Forelimb muscle (tissue), 1 donor: ENCODE measurements at regions not wholly inside any gene's neighbourhood (a gene's known extent, or its start where the extent isn't known, plus 50 kb on each side); places are given as distances from the start of the nearest gene placed in this dataset.

Experiments used
- DNase-seq: peaks from one replicate; pipeline ENCODE4 v3.0.0-alpha.2; 2013; ENCODE audit warnings: low read depth

- DNase-seq: no peak
These were observed 1340.8 kb downstream of the PCDH9 start for GRCh38 chr13:65889368-65889767.

- DNase-seq: no peak
These were observed 1347.3 kb downstream of the PCDH9 start for GRCh38 chr13:65882810-65883209.

GRCh38 chr13:65881561-65882155, 1348.5 kb downstream of the PCDH9 start:
- no peak for DNase-seq

DNA sequence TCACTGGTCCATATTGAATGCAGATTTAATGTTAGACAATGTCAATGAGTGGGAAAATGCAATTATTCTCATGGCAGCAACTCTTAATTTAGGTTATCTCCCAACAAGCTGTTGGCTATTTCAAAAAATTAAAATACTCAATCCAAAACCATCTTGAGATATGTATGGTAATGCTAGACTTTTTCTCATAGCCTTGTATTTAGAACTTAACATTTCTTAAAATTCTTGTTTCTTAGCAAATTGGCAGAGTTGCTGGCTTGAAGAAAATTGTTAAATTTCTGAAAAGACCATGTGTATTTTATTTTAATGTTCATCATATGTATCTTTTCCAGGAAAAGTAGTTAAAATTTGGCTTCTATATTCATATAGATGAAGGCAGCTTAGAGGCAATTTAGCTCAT, 1355.1 kb downstream of the PCDH9 start:
- no peak for DNase-seq

DNA sequence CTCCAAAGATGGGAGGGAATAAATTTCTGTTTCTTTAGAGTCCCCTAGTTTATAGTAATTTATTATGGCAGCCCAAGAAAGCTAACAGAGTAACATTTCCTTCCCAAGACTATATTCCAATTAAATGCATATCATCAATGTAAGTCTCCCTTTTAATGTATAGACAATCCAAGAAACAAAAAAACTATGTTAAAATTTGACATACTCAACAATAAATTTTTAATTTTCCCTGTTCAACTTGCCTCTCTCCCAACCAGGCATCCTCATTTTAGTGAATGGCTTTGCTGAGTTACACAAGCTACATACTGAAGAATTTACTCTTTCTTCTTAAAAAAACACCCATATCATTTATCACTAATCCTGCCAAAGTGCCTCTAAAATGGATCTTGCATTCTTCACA, 1357.7 kb downstream of the PCDH9 start:
- DNase-seq: no peak

- DNase-seq: no peak
These were observed 1361.3 kb downstream of the PCDH9 start for GRCh38 chr13:65868884-65869283.

DNA sequence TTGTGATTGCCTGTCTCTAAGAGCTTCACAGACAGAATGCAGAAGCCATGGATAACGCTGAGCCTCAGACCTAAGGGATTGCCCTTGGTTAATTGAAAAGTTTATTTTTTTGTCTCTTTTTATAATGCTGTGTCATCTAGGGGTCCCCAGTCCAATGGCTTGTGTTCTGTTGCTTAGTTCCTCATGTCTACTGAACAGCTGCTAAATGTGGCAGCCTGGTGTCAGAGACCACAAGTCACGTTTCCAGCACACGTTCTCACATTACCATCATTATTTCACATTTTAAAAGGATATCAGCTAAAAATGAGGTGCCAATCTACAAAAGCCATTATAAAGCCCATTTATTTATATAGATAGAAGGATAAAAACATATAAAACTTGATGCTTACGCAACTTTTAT, 1362.0 kb downstream of the PCDH9 start:
- no peak for DNase-seq

- DNase-seq: no peak
These were observed 1364.0 kb downstream of the PCDH9 start for GRCh38 chr13:65866138-65866537.

DNA sequence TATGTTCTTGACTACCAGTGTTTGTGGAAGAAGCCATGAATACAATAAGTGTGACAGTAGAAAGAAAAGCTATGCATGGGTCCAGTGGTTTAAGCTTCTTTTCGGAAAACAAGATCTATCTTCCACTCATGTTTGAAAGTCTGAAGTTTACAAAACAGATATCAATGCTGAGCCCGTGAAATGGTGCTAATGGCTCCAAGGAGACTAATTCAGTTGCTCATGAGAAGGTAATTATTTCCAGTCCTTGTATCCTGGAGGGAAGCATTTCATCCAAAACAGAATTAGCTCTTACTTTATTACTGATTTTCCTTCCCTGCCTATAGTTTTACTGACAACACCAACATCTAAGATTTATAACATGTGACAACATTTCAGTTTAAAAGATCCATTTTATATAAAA, 1364.9 kb downstream of the PCDH9 start:
- DNase-seq: no peak

- DNase-seq: no peak
These were observed 1366.1 kb downstream of the PCDH9 start for GRCh38 chr13:65864039-65864438.

DNA sequence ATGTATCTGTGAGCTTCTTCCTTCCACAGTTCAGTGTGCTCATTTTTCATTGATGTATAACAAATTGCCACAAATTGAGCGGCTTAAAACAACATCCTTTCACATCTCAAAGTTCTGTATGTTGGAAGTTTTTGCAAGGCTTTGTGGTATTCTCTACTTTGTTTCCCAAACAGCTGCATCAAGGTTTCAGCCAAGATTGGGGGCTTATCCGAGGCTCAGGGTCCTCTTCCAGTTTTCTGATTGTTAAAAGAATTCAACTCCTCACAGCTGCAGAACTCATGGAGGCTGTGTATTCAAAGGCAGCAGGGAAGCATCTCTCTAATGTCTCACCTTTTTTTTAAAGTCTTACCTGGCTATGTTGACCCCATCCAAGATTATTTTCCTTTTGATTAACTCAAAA, 1369.8 kb downstream of the PCDH9 start:
- DNase-seq: peak; percentile 20

DNA sequence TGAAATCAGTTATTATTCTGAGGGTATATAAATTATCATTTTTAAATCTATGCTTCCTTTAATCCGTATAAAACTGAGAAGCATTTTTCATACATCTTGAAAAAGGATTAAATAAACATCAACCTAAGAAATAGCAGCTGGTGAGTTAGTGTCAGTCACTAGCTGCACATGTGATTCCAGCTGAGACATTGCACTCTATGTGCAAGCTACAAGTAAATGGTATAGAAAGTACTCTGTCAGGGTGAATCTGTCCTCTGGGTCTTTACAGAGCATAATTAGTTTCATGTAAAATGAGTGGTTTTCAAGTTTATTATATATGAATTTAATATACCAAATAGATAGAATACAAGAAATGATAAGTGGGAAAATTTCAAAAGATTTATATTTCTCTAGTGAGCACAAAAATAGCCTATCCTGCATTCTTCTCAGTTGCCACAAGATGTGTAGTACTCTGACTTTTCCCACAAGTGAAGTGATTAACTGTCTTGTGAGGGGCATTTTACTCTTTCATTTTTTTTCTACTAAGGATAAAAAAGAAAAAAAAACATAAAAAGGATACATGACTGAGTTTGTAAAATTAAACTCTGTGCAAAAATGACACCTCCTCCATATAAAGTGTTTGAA, 1372.1 kb downstream of the PCDH9 start:
- DNase-seq: no peak

DNA sequence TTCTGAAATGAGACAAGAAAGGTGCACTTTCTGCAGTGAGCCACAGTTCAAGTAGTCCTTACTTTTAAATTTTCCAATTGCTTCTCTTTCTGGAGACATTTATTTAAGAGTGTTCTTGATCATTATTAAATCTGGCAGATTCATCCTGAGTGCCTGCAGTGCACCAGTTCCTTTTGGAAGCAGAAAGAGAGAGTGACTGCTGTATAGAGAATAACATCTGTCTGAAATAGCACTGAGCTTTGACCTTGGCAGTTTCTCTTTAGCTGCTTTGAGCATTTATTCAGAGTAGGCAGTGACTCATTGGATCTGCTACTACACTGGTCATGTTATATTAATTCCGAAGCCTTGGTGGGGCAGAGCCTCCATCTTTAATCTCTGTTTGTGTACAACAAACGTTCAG, 1373.7 kb downstream of the PCDH9 start:
- DNase-seq: no peak

- no peak for DNase-seq
These were observed 1374.8 kb downstream of the PCDH9 start for GRCh38 chr13:65855242-65855805.

DNA sequence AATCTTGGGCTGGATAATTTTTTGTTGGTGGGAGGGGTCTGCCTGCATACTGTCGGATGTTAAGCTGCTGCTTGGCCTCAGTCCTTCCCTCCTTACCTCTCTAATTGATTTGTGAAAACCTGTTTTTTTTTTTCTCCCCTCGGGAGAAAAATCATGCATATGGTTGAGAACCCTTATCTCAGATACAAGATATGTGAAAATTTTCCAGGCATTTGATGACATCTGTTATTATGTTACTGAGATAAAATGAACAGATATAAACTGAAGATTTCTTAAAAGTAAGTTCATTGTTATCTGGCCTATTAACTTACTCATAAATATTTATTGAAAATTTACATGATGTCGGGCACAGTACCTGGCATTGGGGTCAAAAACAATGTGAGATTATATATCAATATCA, 1375.7 kb downstream of the PCDH9 start:
- DNase-seq: no peak

DNA sequence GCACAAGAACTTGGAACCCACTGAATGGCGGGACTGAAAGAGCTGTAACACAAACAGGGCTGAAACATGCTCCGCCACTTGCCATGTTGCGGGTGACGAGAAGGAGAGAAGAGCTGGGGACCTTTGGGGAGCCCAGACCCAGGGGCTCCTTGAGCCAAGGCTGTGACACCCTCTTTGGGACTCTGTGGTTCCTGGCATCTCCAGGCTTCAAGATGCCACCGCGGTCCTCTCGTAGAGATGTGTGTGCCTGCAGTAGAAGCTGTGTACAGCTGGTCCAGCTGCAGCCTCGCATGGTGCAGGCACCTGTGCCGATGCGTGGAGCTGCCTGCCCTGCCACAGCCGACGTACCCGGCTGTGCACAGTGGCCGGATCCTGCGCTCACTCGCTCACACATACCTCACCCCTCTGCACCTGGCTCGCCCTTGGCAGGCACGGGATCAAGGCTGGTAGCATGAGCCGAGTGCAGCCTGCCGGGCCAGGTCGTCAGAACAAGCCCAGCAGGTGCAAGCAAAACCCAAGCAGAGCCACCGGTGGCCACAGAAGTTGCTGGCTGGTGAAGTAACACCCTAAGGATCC, 1385.8 kb downstream of the PCDH9 start:
- no peak for DNase-seq

GRCh38 chr13:65843314-65843731, 1386.8 kb downstream of the PCDH9 start:
- DNase-seq: no peak

DNA sequence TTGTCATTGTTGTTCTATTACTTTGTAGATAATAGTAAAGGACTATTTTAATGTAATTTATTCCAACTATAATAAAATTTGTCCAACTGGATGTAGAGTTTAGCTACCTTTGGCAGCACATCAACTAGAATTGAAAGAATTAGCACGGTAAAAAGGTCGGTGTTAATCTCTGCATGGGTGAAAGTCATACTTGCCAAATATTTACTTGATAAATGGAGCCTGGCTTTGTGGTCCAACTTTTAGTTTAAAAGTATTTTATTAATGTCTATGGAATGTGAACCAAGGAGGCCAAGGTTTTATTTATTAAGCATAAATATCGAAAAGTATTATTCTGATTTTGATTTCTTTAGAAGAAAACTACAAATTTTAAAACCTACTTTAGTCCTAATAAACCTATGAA, 1389.0 kb downstream of the PCDH9 start:
- no peak for DNase-seq

DNA sequence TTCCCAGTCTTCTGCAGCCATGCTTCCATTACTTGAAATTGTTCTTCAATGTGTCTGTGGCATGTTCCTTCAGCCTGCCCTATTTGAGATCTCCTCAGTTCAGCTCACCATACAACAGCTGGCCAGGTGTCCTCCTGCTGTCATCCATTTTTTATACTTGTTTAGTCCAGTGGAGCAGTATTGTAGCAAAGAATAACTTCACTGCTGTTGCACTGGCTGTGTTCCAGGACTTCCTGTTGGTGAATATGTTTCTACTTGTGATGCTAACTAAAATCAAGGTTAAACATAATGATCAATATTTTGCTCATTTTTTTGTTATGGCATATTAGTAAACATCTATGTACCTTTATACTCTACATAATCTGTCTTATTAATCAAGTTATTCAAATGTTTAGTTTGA, 1394.1 kb downstream of the PCDH9 start:
- no peak for DNase-seq

GRCh38 chr13:65834897-65835296, 1395.2 kb downstream of the PCDH9 start:
- no peak for DNase-seq

DNA sequence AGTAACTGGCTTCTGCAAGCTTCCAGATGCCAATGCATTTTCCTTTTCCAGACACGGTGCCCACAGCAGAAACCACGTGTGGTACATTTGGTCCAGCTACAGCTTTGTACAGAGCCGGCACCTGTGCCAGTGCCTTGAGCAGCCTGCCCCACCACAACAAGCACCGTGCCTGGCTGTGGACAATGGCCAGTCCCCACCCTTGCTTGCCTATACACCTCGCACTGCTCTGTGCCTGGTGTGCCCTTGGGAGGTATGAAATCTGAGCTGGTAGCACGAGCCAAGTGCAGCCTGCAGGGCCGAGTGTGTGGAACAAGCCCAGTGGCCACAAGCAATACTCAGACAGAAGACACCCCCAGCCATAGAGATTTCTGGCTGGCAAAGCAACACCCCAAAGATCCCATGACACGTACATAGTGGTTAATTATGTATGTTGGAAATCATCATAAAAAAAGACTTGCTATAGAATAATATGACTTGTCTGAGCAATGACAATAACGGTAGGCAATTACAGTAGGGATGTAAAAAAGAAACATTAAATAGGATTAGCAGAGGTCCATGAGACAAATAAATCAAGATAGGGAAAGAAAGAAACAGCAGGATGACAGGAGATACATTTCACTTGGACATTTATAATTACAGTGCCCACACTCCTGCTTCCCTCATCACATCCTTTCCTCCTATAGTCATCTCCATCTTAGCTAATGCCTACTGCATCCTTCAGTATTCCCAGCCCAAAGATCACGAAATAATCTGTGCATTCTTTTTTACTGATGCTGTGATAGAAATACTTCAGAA, 1399.5 kb downstream of the PCDH9 start:
- DNase-seq: no peak

- no peak for DNase-seq
These were observed 1400.7 kb downstream of the PCDH9 start for GRCh38 chr13:65829241-65830008.
